HEK293 (cell line): ENCODE measurements at regions not wholly inside any gene's neighbourhood (a gene's known extent, or its start where the extent isn't known, plus 50 kb on each side); places are given as distances from the start of the nearest gene placed in this dataset.

Source experiments
- CTCF ChIA-PET: fragments of 350-600 bp; formaldehyde crosslinking; extraction: SDS; loops from one replicate; lab custom pipeline; 2021; ENCODE audit warnings: antibody characterized with exemption; lab: Yijun Ruan, JAX
- POLR2A ChIA-PET: fragments of 300-600 bp; formaldehyde crosslinking; extraction: SDS; loops from one replicate; lab custom pipeline; 2020; ENCODE audit warnings: antibody characterized with exemption, inconsistent platforms; lab: Yijun Ruan, JAX
- H3K27ac ChIP-seq: fragments of 200-500 bp; sonication (Bioruptor generic); 2 replicates; pipeline ENCODE4 v1.5.1; 2014; ENCODE audit warnings: low read depth, low read length, control low read depth, inconsistent platforms; ENCODE audit errors: extremely low read depth
- H3K36me3 ChIP-seq, 2 experiments: fragments of 200-500 bp in 1 of 2; sonication (Bioruptor generic) in 1 of 2; 1 replicate in 1 of 2; 2 replicates in 1 of 2; pipeline ENCODE4 v1.5.1; 2014 to 2017; ENCODE audit warnings: inconsistent platforms in 2 of 2, low read length in 2 of 2; ENCODE audit not compliant: control insufficient read depth in 2 of 2, insufficient read depth in 1 of 2
- H3K4me1 ChIP-seq: fragments of 200-500 bp; sonication (Bioruptor generic); 2 replicates; pipeline ENCODE4 v1.5.1; 2014; ENCODE audit warnings: mild to moderate bottlenecking, low read length, inconsistent platforms; ENCODE audit not compliant: control insufficient read depth, insufficient read depth
- H3K4me3 ChIP-seq: 2 replicates; pipeline ENCODE4 v1.5.1; 2011; ENCODE audit warnings: low read depth, mild to moderate bottlenecking, control low read depth, low read length, moderate library complexity
- H3K9me3 ChIP-seq: fragments of 200-500 bp; sonication (Bioruptor generic); 2 replicates; pipeline ENCODE4 v1.5.1; 2014; ENCODE audit warnings: low read depth, low read length, inconsistent platforms; ENCODE audit not compliant: control insufficient read depth, insufficient read depth
- OVOL3 ChIP-seq: fragments of 450-650 bp; formaldehyde crosslinking; IDR thresholded peaks from 2 replicates; pipeline ENCODE4 v1.5.1; 2016; ENCODE audit warnings: missing biosample characterization, missing genetic modification characterization
- RBAK ChIP-seq: fragments of 450-650 bp; formaldehyde crosslinking; IDR thresholded peaks from 2 replicates; pipeline ENCODE4 v1.5.1; 2016; ENCODE audit warnings: missing biosample characterization, missing genetic modification characterization
- ZFP37 ChIP-seq: fragments of 450-650 bp; formaldehyde crosslinking; IDR thresholded peaks from 2 replicates; pipeline ENCODE4 v1.5.1; 2016; ENCODE audit warnings: missing biosample characterization, missing genetic modification characterization
- ZNF112 ChIP-seq: fragments of 450-650 bp; formaldehyde crosslinking; IDR thresholded peaks from 2 replicates; pipeline ENCODE4 v1.5.0; 2017; ENCODE audit warnings: missing biosample characterization, missing genetic modification characterization
- ZNF132 ChIP-seq: fragments of 450-650 bp; formaldehyde crosslinking; IDR thresholded peaks from 2 replicates; pipeline ENCODE4 v1.5.1; 2017; ENCODE audit warnings: missing biosample characterization, missing genetic modification characterization, borderline replicate concordance
- ZNF148 ChIP-seq: fragments of 450-650 bp; formaldehyde crosslinking; IDR thresholded peaks from 2 replicates; pipeline ENCODE4 v1.5.0; 2017; ENCODE audit warnings: missing biosample characterization, missing genetic modification characterization, borderline replicate concordance
- ZNF174 ChIP-seq: fragments of 450-650 bp; formaldehyde crosslinking; IDR thresholded peaks from 2 replicates; pipeline ENCODE4 v1.5.0; 2017; ENCODE audit warnings: missing biosample characterization, mild to moderate bottlenecking, missing genetic modification characterization
- ZNF37A ChIP-seq: fragments of 450-650 bp; IDR thresholded peaks from 2 replicates; pipeline ENCODE4 v1.5.1; 2018; ENCODE audit warnings: missing biosample characterization, missing genetic modification characterization
- ZNF521 ChIP-seq: fragments of 450-650 bp; formaldehyde crosslinking; IDR thresholded peaks from 2 replicates; pipeline ENCODE4 v1.5.1; 2017; ENCODE audit warnings: missing biosample characterization, mild to moderate bottlenecking, missing genetic modification characterization
- ZNF555 ChIP-seq: fragments of 450-650 bp; formaldehyde crosslinking; conservative IDR thresholded peaks from 2 replicates; pipeline ENCODE4 v1.5.1; 2017; ENCODE audit warnings: missing biosample characterization, mild to moderate bottlenecking, missing genetic modification characterization, inconsistent platforms
- ZNF600 ChIP-seq: fragments of 450-650 bp; formaldehyde crosslinking; IDR thresholded peaks from 2 replicates; pipeline ENCODE4 v1.5.1; 2016; ENCODE audit warnings: missing biosample characterization, missing genetic modification characterization
- ZNF621 ChIP-seq: fragments of 450-650 bp; formaldehyde crosslinking; IDR thresholded peaks from 2 replicates; pipeline ENCODE4 v1.5.1; 2017; ENCODE audit warnings: missing biosample characterization, missing genetic modification characterization
- ZNF626 ChIP-seq: fragments of 450-650 bp; sonication (Bioruptor Pico); formaldehyde crosslinking; IDR thresholded peaks from 2 replicates; pipeline ENCODE4 v1.5.1; 2018; ENCODE audit warnings: missing biosample characterization, missing genetic modification characterization, inconsistent platforms
- ZNF629 ChIP-seq: fragments of 450-650 bp; formaldehyde crosslinking; IDR thresholded peaks from 2 replicates; pipeline ENCODE4 v1.5.1; 2017; ENCODE audit warnings: missing biosample characterization, missing genetic modification characterization
- ZNF660 ChIP-seq: fragments of 450-650 bp; IDR thresholded peaks from 2 replicates; pipeline ENCODE4 v1.5.1; 2018; ENCODE audit warnings: missing biosample characterization, mild to moderate bottlenecking, missing genetic modification characterization
- ZNF777 ChIP-seq: fragments of 450-650 bp; formaldehyde crosslinking; IDR thresholded peaks from 2 replicates; pipeline ENCODE4 v1.5.1; 2017; ENCODE audit warnings: missing biosample characterization, missing genetic modification characterization, borderline replicate concordance
- TF ChIP-seq, protein P1 (sequence below): fragments of 450-650 bp; formaldehyde crosslinking; IDR thresholded peaks from 2 replicates; pipeline ENCODE4 v1.5.1; 2016; ENCODE audit warnings: missing biosample characterization, missing genetic modification characterization
- TF ChIP-seq, protein P2 (sequence below): fragments of 450-650 bp; formaldehyde crosslinking; IDR thresholded peaks from 2 replicates; pipeline ENCODE4 v1.5.1; 2017; ENCODE audit warnings: missing biosample characterization, missing genetic modification characterization
- TF ChIP-seq, protein P3 (sequence below): fragments of 450-650 bp; formaldehyde crosslinking; IDR thresholded peaks from 2 replicates; pipeline ENCODE4 v1.5.1; 2016; ENCODE audit warnings: missing biosample characterization, missing genetic modification characterization

DNA sequence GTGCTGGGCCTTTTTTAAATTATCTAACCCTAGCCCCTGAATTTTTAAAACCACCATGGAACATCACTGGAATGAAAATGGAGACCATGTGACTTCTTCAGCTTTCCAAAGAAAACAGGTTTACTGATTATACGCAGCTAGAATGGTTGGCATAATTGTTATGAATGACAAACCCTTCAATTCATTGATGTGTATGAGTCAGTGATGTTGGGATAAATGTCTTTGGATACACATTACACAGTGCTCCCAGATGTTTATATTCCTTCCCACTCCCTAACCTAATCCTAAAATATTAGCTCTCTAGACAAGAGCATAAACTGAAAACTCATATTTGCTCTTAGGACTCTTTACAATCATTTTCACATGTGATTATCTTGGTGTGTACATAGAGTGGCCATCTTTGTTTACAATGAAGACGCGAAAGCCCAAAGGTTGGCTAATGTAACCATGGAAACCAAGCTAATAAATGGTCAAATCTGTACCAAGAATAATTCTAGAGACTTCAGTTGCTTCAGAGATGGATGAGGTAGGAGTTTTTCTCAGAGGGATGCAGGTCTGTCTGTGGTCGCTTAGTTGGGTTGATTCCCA is 131.2 kb upstream of the HMHB1 start:
- H3K9me3 ChIP-seq = no peaks in the 10 kb centered on the region
- no peak overlapping the region for H3K4me3 ChIP-seq
- peaks cover 9% of the 10 kb centered on the region for H3K4me1 ChIP-seq
- H3K27ac ChIP-seq = no peak overlapping the region
- H3K36me3 ChIP-seq = no peaks in the 10 kb centered on the region
- POLR2A ChIA-PET = no interaction called here
- TF ChIP-seq ZNF777 (tag by site-specific recombination) (no peak), ZNF629 (peak; percentile 25; the same call in 1 of the 2 replicates)
- CTCF ChIA-PET = no interaction called here

- ChIA-PET CTCF (interaction anchor here (0.6 kb wide), 1 partner anchor 1763 kb away, joined by 4 read pairs; no protein-coding TSS in a partner anchor), POLR2A (no interaction called here)
- H3K27ac ChIP-seq = no peak overlapping the region
- H3K4me1 ChIP-seq = peaks cover 9% of the 10 kb centered on the region
- H3K4me3 ChIP-seq = no peak overlapping the region
- H3K9me3 ChIP-seq = no peaks in the 10 kb centered on the region
- no peaks in the 10 kb centered on the region for H3K36me3 ChIP-seq
- TF ChIP-seq ZNF148 (tag by site-specific recombination) = no peak
- no peak for TF ChIP-seq ZNF555
- TF ChIP-seq OVOL3 (tag by site-specific recombination) = no peak
- no peak for TF ChIP-seq RBAK (tag by site-specific recombination)
- TF ChIP-seq ZNF132 (tag by site-specific recombination) = no peak
- TF ChIP-seq ZNF112 (tag by site-specific recombination) = no peak
- no peak for TF ChIP-seq ZNF621
- TF ChIP-seq ZFP37 (tag by site-specific recombination) = no peak
- TF ChIP-seq ZNF37A (tag by site-specific recombination) = no peak
- peak; percentile 69 for TF ChIP-seq ZNF600 (tag by site-specific recombination)
- TF ChIP-seq, protein P1, sequence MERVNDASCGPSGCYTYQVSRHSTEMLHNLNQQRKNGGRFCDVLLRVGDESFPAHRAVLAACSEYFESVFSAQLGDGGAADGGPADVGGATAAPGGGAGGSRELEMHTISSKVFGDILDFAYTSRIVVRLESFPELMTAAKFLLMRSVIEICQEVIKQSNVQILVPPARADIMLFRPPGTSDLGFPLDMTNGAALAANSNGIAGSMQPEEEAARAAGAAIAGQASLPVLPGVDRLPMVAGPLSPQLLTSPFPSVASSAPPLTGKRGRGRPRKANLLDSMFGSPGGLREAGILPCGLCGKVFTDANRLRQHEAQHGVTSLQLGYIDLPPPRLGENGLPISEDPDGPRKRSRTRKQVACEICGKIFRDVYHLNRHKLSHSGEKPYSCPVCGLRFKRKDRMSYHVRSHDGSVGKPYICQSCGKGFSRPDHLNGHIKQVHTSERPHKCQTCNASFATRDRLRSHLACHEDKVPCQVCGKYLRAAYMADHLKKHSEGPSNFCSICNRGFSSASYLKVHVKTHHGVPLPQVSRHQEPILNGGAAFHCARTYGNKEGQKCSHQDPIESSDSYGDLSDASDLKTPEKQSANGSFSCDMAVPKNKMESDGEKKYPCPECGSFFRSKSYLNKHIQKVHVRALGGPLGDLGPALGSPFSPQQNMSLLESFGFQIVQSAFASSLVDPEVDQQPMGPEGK = no peak
- no peak for TF ChIP-seq ZNF626
- no peak for TF ChIP-seq ZNF174 (tag by site-specific recombination)
- no peak for TF ChIP-seq ZNF521 (tag by site-specific recombination)
- TF ChIP-seq, protein P2, sequence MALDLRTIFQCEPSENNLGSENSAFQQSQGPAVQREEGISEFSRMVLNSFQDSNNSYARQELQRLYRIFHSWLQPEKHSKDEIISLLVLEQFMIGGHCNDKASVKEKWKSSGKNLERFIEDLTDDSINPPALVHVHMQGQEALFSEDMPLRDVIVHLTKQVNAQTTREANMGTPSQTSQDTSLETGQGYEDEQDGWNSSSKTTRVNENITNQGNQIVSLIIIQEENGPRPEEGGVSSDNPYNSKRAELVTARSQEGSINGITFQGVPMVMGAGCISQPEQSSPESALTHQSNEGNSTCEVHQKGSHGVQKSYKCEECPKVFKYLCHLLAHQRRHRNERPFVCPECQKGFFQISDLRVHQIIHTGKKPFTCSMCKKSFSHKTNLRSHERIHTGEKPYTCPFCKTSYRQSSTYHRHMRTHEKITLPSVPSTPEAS = no peak
- TF ChIP-seq, protein P3, sequence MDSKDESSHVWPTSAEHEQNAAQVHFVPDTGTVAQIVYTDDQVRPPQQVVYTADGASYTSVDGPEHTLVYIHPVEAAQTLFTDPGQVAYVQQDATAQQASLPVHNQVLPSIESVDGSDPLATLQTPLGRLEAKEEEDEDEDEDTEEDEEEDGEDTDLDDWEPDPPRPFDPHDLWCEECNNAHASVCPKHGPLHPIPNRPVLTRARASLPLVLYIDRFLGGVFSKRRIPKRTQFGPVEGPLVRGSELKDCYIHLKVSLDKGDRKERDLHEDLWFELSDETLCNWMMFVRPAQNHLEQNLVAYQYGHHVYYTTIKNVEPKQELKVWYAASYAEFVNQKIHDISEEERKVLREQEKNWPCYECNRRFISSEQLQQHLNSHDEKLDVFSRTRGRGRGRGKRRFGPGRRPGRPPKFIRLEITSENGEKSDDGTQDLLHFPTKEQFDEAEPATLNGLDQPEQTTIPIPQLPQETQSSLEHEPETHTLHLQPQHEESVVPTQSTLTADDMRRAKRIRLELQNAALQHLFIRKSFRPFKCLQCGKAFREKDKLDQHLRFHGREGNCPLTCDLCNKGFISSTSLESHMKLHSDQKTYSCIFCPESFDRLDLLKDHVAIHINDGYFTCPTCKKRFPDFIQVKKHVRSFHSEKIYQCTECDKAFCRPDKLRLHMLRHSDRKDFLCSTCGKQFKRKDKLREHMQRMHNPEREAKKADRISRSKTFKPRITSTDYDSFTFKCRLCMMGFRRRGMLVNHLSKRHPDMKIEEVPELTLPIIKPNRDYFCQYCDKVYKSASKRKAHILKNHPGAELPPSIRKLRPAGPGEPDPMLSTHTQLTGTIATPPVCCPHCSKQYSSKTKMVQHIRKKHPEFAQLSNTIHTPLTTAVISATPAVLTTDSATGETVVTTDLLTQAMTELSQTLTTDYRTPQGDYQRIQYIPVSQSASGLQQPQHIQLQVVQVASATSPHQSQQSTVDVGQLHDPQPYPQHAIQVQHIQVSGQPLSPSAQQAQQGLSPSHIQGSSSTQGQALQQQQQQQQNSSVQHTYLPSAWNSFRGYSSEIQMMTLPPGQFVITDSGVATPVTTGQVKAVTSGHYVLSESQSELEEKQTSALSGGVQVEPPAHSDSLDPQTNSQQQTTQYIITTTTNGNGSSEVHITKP = peak; percentile 66
- TF ChIP-seq ZNF777 (tag by site-specific recombination) = no peak
- TF ChIP-seq ZNF660 (tag by site-specific recombination) = peak; percentile 45; the same call in 1 of the 2 replicates
These were observed 132.2 kb upstream of the HMHB1 start for GRCh38 chr5:143679777-143680176.
